ENCODE measurements at regions not wholly inside any gene's neighbourhood (a gene's known extent, or its start where the extent isn't known, plus 50 kb on each side); places are given as distances from the start of the nearest gene placed in this dataset.

DNA sequence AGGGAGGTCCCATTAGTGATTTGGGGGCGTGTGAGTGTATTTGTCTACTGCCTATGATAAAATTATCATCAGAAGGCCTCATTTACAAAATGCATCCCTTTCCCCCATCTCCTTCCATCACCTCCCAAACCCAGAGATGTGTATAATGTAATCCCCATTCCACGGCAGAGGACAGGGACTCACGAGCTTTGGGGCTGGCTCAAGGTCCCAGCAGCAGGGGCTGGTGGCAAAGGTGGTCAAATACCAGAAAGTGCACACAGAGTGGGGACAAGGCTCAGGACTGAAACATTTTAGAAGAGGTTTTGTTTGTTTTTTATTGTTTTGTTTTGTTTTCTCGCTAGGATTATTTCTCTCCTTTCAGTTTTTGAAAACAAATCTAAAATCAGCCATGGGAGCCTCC, 68.5 kb upstream of the TOP1 start:
- no peak overlapping the region for H3K9ac ChIP-seq (ENCODE audit: insufficient read depth in 1 of 2, low read length in 2 of 2)

DNA sequence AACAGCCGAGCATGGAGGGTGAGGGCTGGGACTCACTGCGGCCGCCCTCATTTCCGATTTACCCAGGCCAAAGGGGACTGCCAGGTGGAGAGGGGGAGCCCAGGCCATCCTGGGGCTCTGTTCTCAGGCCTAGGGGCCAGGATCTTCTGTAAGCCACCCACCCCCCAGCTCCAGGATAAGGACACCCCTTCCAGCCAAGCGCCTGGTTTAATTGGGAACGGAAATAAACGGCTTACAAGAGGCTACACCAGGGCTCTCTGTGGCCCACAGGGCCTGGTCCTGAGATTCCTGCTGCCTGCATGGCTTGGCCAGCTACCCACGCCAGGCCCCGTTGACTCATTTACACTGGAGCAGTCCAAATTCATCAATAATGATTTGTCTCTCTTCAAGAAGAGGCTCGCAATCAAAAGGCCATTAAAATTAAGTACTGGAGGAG, 68.1 kb upstream of the TOP1 start:
- no peaks in the 10 kb centered on the region for H3K9me3 ChIP-seq (ENCODE audit: control insufficient read depth in 4 of 4, insufficient read depth in 3 of 4, low read length in 3 of 4)
- ATAC-seq (ENCODE audit: insufficient read depth, low FRiP score) (no peak), DNase-seq (peak in 1 of 3 donors; percentile 7)
- TF ChIP-seq, protein P1, sequence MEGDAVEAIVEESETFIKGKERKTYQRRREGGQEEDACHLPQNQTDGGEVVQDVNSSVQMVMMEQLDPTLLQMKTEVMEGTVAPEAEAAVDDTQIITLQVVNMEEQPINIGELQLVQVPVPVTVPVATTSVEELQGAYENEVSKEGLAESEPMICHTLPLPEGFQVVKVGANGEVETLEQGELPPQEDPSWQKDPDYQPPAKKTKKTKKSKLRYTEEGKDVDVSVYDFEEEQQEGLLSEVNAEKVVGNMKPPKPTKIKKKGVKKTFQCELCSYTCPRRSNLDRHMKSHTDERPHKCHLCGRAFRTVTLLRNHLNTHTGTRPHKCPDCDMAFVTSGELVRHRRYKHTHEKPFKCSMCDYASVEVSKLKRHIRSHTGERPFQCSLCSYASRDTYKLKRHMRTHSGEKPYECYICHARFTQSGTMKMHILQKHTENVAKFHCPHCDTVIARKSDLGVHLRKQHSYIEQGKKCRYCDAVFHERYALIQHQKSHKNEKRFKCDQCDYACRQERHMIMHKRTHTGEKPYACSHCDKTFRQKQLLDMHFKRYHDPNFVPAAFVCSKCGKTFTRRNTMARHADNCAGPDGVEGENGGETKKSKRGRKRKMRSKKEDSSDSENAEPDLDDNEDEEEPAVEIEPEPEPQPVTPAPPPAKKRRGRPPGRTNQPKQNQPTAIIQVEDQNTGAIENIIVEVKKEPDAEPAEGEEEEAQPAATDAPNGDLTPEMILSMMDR (IDR thresholded peaks at IDR 0.05; ENCODE audit: control extremely low read depth, extremely low read depth), result no peak
- peaks cover 0 to 6% (median 0%) of the 10 kb centered on the region in 5 donors for H3K4me1 ChIP-seq (ENCODE audit: control insufficient read depth in 5 of 5, insufficient read depth in 5 of 5, low read length in 5 of 5)
- no peak overlapping the region for H3K27ac ChIP-seq (ENCODE audit: low read depth in 1 of 2, low read length in 1 of 2)
- H3K4me3 ChIP-seq, result no peak overlapping the region
- no peak overlapping the region for H3K9ac ChIP-seq (ENCODE audit: insufficient read depth in 1 of 2, low read length in 2 of 2)
- H3K27me3 ChIP-seq (ENCODE audit: control insufficient read depth in 3 of 3, insufficient read depth in 3 of 3, low read length in 2 of 3), result no peaks in the 10 kb centered on the region
- whole genome bisulfite sequencing, 2 donors, result 88 to 91% methylated on average over 10 of the region's 10 CpGs
- H3K36me3 ChIP-seq (ENCODE audit: control insufficient read depth in 4 of 4, insufficient read depth in 4 of 4, low read length in 4 of 4), result no peaks in the 10 kb centered on the region

More for the DNA sequence above, 68.5 kb upstream of the TOP1 start:
- Histone ChIP-seq H3K27me3 (ENCODE audit: control insufficient read depth in 3 of 3, insufficient read depth in 3 of 3, low read length in 2 of 3) (no peaks in the 10 kb centered on the region), H3K27ac (ENCODE audit: low read depth in 1 of 2, low read length in 1 of 2) (no peak overlapping the region), H3K36me3 (ENCODE audit: control insufficient read depth in 4 of 4, insufficient read depth in 4 of 4, low read length in 4 of 4) (no peaks in the 10 kb centered on the region), H3K4me1 (ENCODE audit: control insufficient read depth in 5 of 5, insufficient read depth in 5 of 5, low read length in 5 of 5) (peaks cover 0 to 6% (median 0%) of the 10 kb centered on the region in 5 donors), H3K9me3 (ENCODE audit: control insufficient read depth in 4 of 4, insufficient read depth in 3 of 4, low read length in 3 of 4) (no peaks in the 10 kb centered on the region), H3K4me3 (no peak overlapping the region)
- peak in 1 of 3 donors; percentile 4 for DNase-seq
- 90 to 93% methylated on average over 4 of the region's 4 CpGs for WGBS, 2 donors
- TF ChIP-seq, protein P1 (IDR thresholded peaks at IDR 0.05; ENCODE audit: control extremely low read depth, extremely low read depth), result no peak
- ATAC-seq (ENCODE audit: insufficient read depth, low FRiP score), result no peak

DNA sequence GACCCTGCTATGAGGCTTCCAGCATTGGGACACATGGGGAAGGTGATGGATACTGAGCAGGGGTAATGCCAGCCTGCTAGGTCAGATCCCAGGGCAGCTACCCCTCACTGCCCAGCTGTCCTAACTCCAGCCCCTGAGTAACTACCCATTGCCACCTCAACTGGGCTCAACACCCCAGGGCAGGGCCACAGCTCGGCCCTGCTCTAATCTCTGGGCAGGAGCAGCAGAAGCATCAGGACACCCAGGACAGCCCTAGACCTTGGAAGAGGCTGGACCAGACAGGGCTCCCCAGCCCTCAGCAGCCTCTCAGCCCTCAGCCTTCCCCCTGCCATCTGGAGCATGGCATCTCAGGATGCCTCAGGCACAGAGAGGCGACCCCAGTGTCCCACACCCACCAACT, 67.4 kb upstream of the TOP1 start:
- ATAC-seq (ENCODE audit: insufficient read depth, low FRiP score), result no peak
- Histone ChIP-seq H3K4me1 (ENCODE audit: control insufficient read depth in 5 of 5, insufficient read depth in 5 of 5, low read length in 5 of 5) (peaks cover 0 to 6% (median 0%) of the 10 kb centered on the region in 5 donors), H3K4me3 (no peak overlapping the region), H3K9ac (ENCODE audit: insufficient read depth in 1 of 2, low read length in 2 of 2) (no peak overlapping the region), H3K27me3 (ENCODE audit: control insufficient read depth in 3 of 3, insufficient read depth in 3 of 3, low read length in 2 of 3) (no peaks in the 10 kb centered on the region), H3K27ac (ENCODE audit: low read depth in 1 of 2, low read length in 1 of 2) (no peak overlapping the region), H3K36me3 (ENCODE audit: control insufficient read depth in 4 of 4, insufficient read depth in 4 of 4, low read length in 4 of 4) (no peaks in the 10 kb centered on the region), H3K9me3 (ENCODE audit: control insufficient read depth in 4 of 4, insufficient read depth in 3 of 4, low read length in 3 of 4) (no peaks in the 10 kb centered on the region)
- peak in 1 of 3 donors; percentile 9 for DNase-seq
- TF ChIP-seq, protein P1 (IDR thresholded peaks at IDR 0.05; ENCODE audit: control extremely low read depth, extremely low read depth), result no peak
- 89 to 97% methylated on average over 2 of the region's 2 CpGs for WGBS, 2 donors
